Esophagus (tissue), 2 donors: ENCODE measurements at regions not wholly inside any gene's neighbourhood (a gene's known extent, or its start where the extent isn't known, plus 50 kb on each side); places are given as distances from the start of the nearest gene placed in this dataset.

Experiments used
- H3K27ac ChIP-seq, 2 donors: one replicate each; pipeline ENCODE4 v1.5.1; 2013; ENCODE audit warnings: low read depth in 2 of 2, mild to moderate bottlenecking in 2 of 2, inconsistent platforms in 1 of 2, low read length in 1 of 2, moderate library complexity in 1 of 2
- H3K27me3 ChIP-seq, 2 donors: one replicate each; pipeline ENCODE4 v1.6.1; 2013; ENCODE audit warnings: low read length in 2 of 2, control low read depth in 1 of 2, mild to moderate bottlenecking in 1 of 2; ENCODE audit not compliant: insufficient read depth in 2 of 2, control insufficient read depth in 1 of 2
- H3K36me3 ChIP-seq, 2 donors: one replicate each; pipeline ENCODE4 v1.6.1; 2013; ENCODE audit warnings: low read length in 1 of 2; ENCODE audit not compliant: control insufficient read depth in 2 of 2, insufficient read depth in 2 of 2
- H3K4me1 ChIP-seq, 2 donors: one replicate each; pipeline ENCODE4 v1.6.1; 2013; ENCODE audit warnings: low read length in 1 of 2; ENCODE audit not compliant: control insufficient read depth in 2 of 2, insufficient read depth in 2 of 2
- H3K4me3 ChIP-seq, 2 donors: one replicate each; pipeline ENCODE4 v1.5.1; 2013; ENCODE audit warnings: low read length in 2 of 2, mild to moderate bottlenecking in 2 of 2, low read depth in 1 of 2, moderate library complexity in 1 of 2
- H3K9me3 ChIP-seq, 2 donors: one replicate each; pipeline ENCODE4 v1.6.1; 2013; ENCODE audit warnings: mild to moderate bottlenecking in 2 of 2, low read depth in 1 of 2, low read length in 1 of 2, moderate library complexity in 1 of 2; ENCODE audit not compliant: control insufficient read depth in 2 of 2, insufficient read depth in 1 of 2
- WGBS, 2 donors: extraction: QIAGEN DNeasy Blood & Tissue Kit; methylation state at CpG; one replicate each; pipeline ENCODE4 v1.1.7; 2013; 5-methylcytosine and 5-hydroxymethylcytosine counted together
- donor health status: healthy with polysubstance abuse.
- donor health status: Bipolar disorder and iron deficiency.

- Histone ChIP-seq H3K27me3 (no peaks in the 10 kb centered on the region), H3K9me3 (no peaks in the 10 kb centered on the region), H3K36me3 (no peaks in the 10 kb centered on the region), H3K27ac (no peak overlapping the region), H3K4me1 (no peaks in the 10 kb centered on the region), H3K4me3 (no peak overlapping the region)
- 87 to 93% methylated on average over 3 of the region's 3 CpGs for WGBS, 2 donors
Measured at GRCh38 chr2:175540421-175540820, 358.9 kb upstream of the ATP5MC3 start.

DNA sequence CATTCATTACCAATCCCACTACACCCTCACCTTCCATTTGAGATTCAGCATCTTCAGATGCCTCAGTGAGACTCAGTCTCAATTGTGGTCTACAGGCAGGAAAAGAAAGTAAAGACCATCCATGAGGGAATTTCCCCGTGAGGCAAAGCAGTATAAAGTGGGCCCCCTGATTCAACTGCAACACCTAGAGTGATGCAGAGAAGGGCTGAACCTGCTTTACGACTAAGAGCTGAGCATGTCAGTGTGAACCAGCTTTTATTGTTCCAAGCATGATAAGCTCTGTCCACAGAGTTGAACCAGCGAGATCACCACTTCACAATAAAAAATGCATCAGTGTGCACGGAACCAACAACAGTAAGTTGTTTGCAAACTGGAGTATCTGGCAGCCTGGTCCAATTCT is 357.6 kb upstream of the ATP5MC3 start:
- H3K27me3 ChIP-seq: no peaks in the 10 kb centered on the region
- H3K27ac ChIP-seq: no peak overlapping the region
- H3K4me1 ChIP-seq: no peaks in the 10 kb centered on the region
- WGBS, 2 donors: 61 to 81% methylated on average over 4 of the region's 4 CpGs
- H3K36me3 ChIP-seq: no peaks in the 10 kb centered on the region
- H3K9me3 ChIP-seq: no peaks in the 10 kb centered on the region
- no peak overlapping the region for H3K4me3 ChIP-seq

- Histone ChIP-seq H3K4me1 (no peaks in the 10 kb centered on the region), H3K27ac (no peak overlapping the region), H3K9me3 (no peaks in the 10 kb centered on the region), H3K27me3 (no peaks in the 10 kb centered on the region), H3K4me3 (no peak overlapping the region), H3K36me3 (no peaks in the 10 kb centered on the region)
- 50 to 70% methylated on average over 1 of the region's 1 CpG for WGBS, 2 donors
Measured at GRCh38 chr2:175536059-175536458, 354.5 kb upstream of the ATP5MC3 start.

DNA sequence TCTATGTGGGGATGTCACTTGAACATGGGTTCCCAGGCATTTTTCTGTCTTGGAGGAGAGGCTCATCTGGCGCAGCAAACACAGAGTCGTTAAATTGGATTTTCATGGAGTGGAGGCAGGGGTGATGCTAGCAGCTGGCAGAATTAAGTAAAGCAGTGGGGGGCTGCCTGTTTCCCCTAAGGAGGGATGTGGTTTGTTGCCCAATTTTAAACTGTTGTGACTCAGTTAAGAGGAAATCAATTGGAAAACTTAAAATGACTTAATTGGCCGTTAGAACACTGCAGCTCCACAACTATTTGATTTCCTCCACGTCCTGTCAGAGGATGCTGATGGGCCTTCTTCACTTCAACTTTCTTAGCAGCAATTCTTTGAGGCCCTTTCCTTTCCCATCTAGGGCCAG is 354.1 kb upstream of the ATP5MC3 start:
- no peak overlapping the region for H3K27ac ChIP-seq
- H3K9me3 ChIP-seq: no peaks in the 10 kb centered on the region
- WGBS, 2 donors: 69 to 70% methylated on average over 4 of the region's 4 CpGs

GRCh38 chr2:175525975-175526374 is 344.5 kb upstream of the ATP5MC3 start:
- no peaks in the 10 kb centered on the region for H3K27me3 ChIP-seq
- no peaks in the 10 kb centered on the region for H3K36me3 ChIP-seq
- H3K4me1 ChIP-seq: no peaks in the 10 kb centered on the region
- H3K27ac ChIP-seq: no peak overlapping the region
- no peak overlapping the region for H3K4me3 ChIP-seq
- H3K9me3 ChIP-seq: peaks cover 0 to 2% of the 10 kb centered on the region in 2 donors
- WGBS, 2 donors: 51 to 52% methylated on average over 1 of the region's 1 CpG

More for the DNA sequence above, 354.1 kb upstream of the ATP5MC3 start:
- H3K36me3 ChIP-seq: no peaks in the 10 kb centered on the region
- no peaks in the 10 kb centered on the region for H3K27me3 ChIP-seq
- H3K4me3 ChIP-seq: no peak overlapping the region
- H3K4me1 ChIP-seq: no peaks in the 10 kb centered on the region

- no peaks in the 10 kb centered on the region for H3K27me3 ChIP-seq
- no peaks in the 10 kb centered on the region for H3K4me1 ChIP-seq
- no peak overlapping the region for H3K27ac ChIP-seq
- H3K36me3 ChIP-seq: no peaks in the 10 kb centered on the region
- peaks cover 0 to 2% of the 10 kb centered on the region in 2 donors for H3K9me3 ChIP-seq
- H3K4me3 ChIP-seq: no peak overlapping the region
- WGBS, 2 donors: 37 to 41% methylated on average over 2 of the region's 2 CpGs
Measured at GRCh38 chr2:175523001-175523400, 341.5 kb upstream of the ATP5MC3 start.

GRCh38 chr2:175518206-175518605 is 336.7 kb upstream of the ATP5MC3 start:
- 48 to 50% methylated on average over 3 of the region's 3 CpGs for WGBS, 2 donors
- no peak overlapping the region for H3K27ac ChIP-seq
- peaks cover 0 to 2% of the 10 kb centered on the region in 2 donors for H3K9me3 ChIP-seq
- no peaks in the 10 kb centered on the region for H3K36me3 ChIP-seq
- no peaks in the 10 kb centered on the region for H3K4me1 ChIP-seq
- H3K4me3 ChIP-seq: no peak overlapping the region
- H3K27me3 ChIP-seq: no peaks in the 10 kb centered on the region

DNA sequence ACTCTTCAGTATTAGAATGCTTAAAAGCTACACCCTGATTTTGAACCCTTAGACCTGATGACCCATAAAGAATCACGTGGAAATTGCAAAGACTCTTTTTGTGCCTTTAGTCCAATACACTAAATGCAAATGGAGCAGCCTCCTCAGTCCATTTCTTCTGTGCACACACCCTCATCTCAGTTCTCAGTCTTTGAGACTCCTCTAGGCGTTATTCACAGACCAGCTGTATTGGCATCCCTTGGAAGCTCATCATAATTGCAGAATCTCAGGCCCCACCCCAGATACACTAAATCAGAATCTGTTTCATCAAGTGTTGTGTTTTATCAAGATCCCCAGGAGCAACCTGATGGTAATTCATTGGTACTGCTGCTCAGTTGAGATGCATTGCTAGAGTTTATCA is 335.0 kb upstream of the ATP5MC3 start:
- no peaks in the 10 kb centered on the region for H3K9me3 ChIP-seq
- H3K4me1 ChIP-seq: no peaks in the 10 kb centered on the region
- H3K4me3 ChIP-seq: no peak overlapping the region
- H3K27ac ChIP-seq: no peak overlapping the region
- no peaks in the 10 kb centered on the region for H3K27me3 ChIP-seq
- H3K36me3 ChIP-seq: no peaks in the 10 kb centered on the region
- 69 to 70% methylated on average over 2 of the region's 2 CpGs for WGBS, 2 donors

DNA sequence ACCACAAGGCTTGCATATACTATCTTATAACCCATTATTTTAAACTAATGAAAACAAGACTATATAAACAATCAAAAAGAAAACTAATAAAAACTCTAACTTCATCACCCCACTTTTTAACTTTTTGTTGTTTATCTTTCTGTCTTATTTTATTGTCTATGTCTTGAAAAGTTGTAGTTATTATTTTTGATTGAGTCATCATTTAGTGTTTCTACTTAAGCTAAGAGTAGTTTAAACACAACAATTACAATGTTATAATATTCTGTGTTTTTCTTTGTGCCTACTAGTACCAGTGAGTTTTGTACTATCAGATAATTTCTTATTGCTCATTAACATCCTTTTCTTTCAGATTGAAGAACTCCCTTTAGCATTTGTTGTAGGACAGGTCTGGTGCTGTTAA is 318.7 kb upstream of the ATP5MC3 start:
- H3K27me3 ChIP-seq: no peaks in the 10 kb centered on the region
- H3K4me3 ChIP-seq: no peak overlapping the region
- no peak overlapping the region for H3K27ac ChIP-seq
- peaks cover 2 to 4% of the 10 kb centered on the region in 2 donors for H3K9me3 ChIP-seq
- no peaks in the 10 kb centered on the region for H3K4me1 ChIP-seq
- H3K36me3 ChIP-seq: no peaks in the 10 kb centered on the region

GRCh38 chr2:175490360-175490791 is 308.9 kb upstream of the ATP5MC3 start:
- Histone ChIP-seq H3K4me3 (no peak overlapping the region), H3K9me3 (no peaks in the 10 kb centered on the region), H3K4me1 (no peaks in the 10 kb centered on the region), H3K27me3 (no peaks in the 10 kb centered on the region), H3K27ac (no peak overlapping the region), H3K36me3 (no peaks in the 10 kb centered on the region)
- WGBS, 2 donors: 68 to 73% methylated on average over 4 of the region's 4 CpGs
